ENCODE measurements at regions not wholly inside any gene's neighbourhood (a gene's known extent, or its start where the extent isn't known, plus 50 kb on each side); places are given as distances from the start of the nearest gene placed in this dataset.

- peaks cover 4% of the 10 kb centered on the region for H3K4me1 ChIP-seq (ENCODE audit: control insufficient read depth, insufficient read depth, low read length)
- H3K27ac Mint-ChIP-seq, result no peak overlapping the region
- H3K36me3 ChIP-seq (ENCODE audit: control insufficient read depth, insufficient read depth, low read length), result no peaks in the 10 kb centered on the region
- H3K9me3 Mint-ChIP-seq, result peaks cover 7% of the 10 kb centered on the region
- no peak for TF ChIP-seq CTCF (conservative IDR thresholded peaks at IDR 0.05)
- H3K4me3 Mint-ChIP-seq, result no peak overlapping the region
- 53 to 100% methylated on average over 1 to 3 of the region's 3 CpGs for WGBS, 2 experiments (ENCODE audit: insufficient coverage in 1 of 2, insufficient read length in 1 of 2)
- no peaks in the 10 kb centered on the region for H3K27me3 Mint-ChIP-seq (ENCODE audit: insufficient read depth)
- peaks cover 23% of the 10 kb centered on the region for H3K4me1 Mint-ChIP-seq
- H3K27me3 ChIP-seq (ENCODE audit: control insufficient read depth, insufficient read depth, low read length, poor library complexity, severe bottlenecking), result no peaks in the 10 kb centered on the region
- no peak overlapping the region for H3K27ac ChIP-seq (ENCODE audit: low read depth, low read length)
- H3K9me3 ChIP-seq (ENCODE audit: control insufficient read depth, low read length), result peaks cover 3% of the 10 kb centered on the region
- no peak for DNase-seq
- H3K4me3 ChIP-seq (ENCODE audit: low read length), result no peak overlapping the region
- no peaks in the 10 kb centered on the region for H3K36me3 Mint-ChIP-seq (ENCODE audit: low read depth)
- H3K9ac ChIP-seq (ENCODE audit: extremely low read depth, low read length, poor library complexity, severe bottlenecking), result no peak overlapping the region
Measured at GRCh38 chr4:79831119-79831528, 241.9 kb downstream of the ANTXR2 start.

GRCh38 chr4:79827283-79827682 lies 245.7 kb downstream of the ANTXR2 start:
- Mint-ChIP-seq H3K9me3 (peaks cover 21% of the 10 kb centered on the region), H3K27ac (no peak overlapping the region), H3K36me3 (ENCODE audit: low read depth) (no peaks in the 10 kb centered on the region), H3K27me3 (ENCODE audit: insufficient read depth) (no peaks in the 10 kb centered on the region), H3K4me3 (no peak overlapping the region), H3K4me1 (peaks cover 23% of the 10 kb centered on the region)
- H3K9ac ChIP-seq (ENCODE audit: extremely low read depth, low read length, poor library complexity, severe bottlenecking), result no peak overlapping the region
- H3K4me3 ChIP-seq (ENCODE audit: low read length), result no peak overlapping the region
- no peaks in the 10 kb centered on the region for H3K36me3 ChIP-seq (ENCODE audit: control insufficient read depth, insufficient read depth, low read length)
- H3K27ac ChIP-seq (ENCODE audit: low read depth, low read length), result no peak overlapping the region
- TF ChIP-seq CTCF (conservative IDR thresholded peaks at IDR 0.05), result no peak
- DNase-seq, result peak; percentile 37
- H3K27me3 ChIP-seq (ENCODE audit: control insufficient read depth, insufficient read depth, low read length, poor library complexity, severe bottlenecking), result no peaks in the 10 kb centered on the region
- H3K9me3 ChIP-seq (ENCODE audit: control insufficient read depth, low read length), result peaks cover 21% of the 10 kb centered on the region
- peaks cover 4% of the 10 kb centered on the region for H3K4me1 ChIP-seq (ENCODE audit: control insufficient read depth, insufficient read depth, low read length)
- WGBS, 2 experiments (ENCODE audit: insufficient coverage in 1 of 2, insufficient read length in 1 of 2), result 69 to 78% methylated on average over 4 to 5 of the region's 5 CpGs

GRCh38 chr4:79823148-79823763 lies 249.8 kb downstream of the ANTXR2 start:
- 90 to 98% methylated on average over 2 of the region's 2 CpGs for WGBS, 2 experiments (ENCODE audit: insufficient coverage in 1 of 2, insufficient read length in 1 of 2)
- no peak overlapping the region for H3K27ac ChIP-seq (ENCODE audit: low read depth, low read length)
- H3K36me3 Mint-ChIP-seq (ENCODE audit: low read depth), result no peaks in the 10 kb centered on the region
- no peaks in the 10 kb centered on the region for H3K27me3 ChIP-seq (ENCODE audit: control insufficient read depth, insufficient read depth, low read length, poor library complexity, severe bottlenecking)
- DNase-seq, result no peak
- H3K4me3 Mint-ChIP-seq, result no peak overlapping the region
- H3K9ac ChIP-seq (ENCODE audit: extremely low read depth, low read length, poor library complexity, severe bottlenecking), result no peak overlapping the region
- no peaks in the 10 kb centered on the region for H3K36me3 ChIP-seq (ENCODE audit: control insufficient read depth, insufficient read depth, low read length)
- TF ChIP-seq CTCF (conservative IDR thresholded peaks at IDR 0.05), result no peak
- H3K9me3 ChIP-seq (ENCODE audit: control insufficient read depth, low read length), result peaks cover 21% of the 10 kb centered on the region
- H3K4me3 ChIP-seq (ENCODE audit: low read length), result no peak overlapping the region
- peaks cover 12% of the 10 kb centered on the region for H3K4me1 Mint-ChIP-seq
- H3K27ac Mint-ChIP-seq, result no peak overlapping the region
- H3K27me3 Mint-ChIP-seq (ENCODE audit: insufficient read depth), result no peaks in the 10 kb centered on the region
- H3K4me1 ChIP-seq (ENCODE audit: control insufficient read depth, insufficient read depth, low read length), result peaks cover 4% of the 10 kb centered on the region
- H3K9me3 Mint-ChIP-seq, result peaks cover 21% of the 10 kb centered on the region

Data from endodermal cell (in vitro differentiated cells).